ENCODE measurements at regions not wholly inside any gene's neighbourhood (a gene's known extent, or its start where the extent isn't known, plus 50 kb on each side); places are given as distances from the start of the nearest gene placed in this dataset.

DNA sequence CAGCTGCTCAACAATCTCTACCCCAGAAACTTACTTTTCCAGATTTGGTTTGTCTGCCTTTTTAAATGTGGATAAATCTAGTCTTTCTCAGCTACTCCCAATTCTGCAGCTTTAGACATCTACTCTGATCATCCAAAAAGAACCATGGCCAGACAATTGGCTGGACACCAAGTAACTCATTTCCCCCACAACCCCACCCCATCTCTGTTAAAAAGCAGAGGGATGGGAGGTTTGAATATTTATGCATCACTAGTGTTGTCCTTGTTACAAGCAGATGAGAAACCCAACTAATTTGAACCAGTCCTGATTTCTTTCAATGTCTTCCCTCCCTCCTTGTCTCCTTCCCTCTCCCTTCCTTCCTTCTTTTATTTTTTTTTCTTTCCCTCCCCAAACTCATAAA lies 391.9 kb downstream of the GALC start:
- TF ChIP-seq, protein P1, sequence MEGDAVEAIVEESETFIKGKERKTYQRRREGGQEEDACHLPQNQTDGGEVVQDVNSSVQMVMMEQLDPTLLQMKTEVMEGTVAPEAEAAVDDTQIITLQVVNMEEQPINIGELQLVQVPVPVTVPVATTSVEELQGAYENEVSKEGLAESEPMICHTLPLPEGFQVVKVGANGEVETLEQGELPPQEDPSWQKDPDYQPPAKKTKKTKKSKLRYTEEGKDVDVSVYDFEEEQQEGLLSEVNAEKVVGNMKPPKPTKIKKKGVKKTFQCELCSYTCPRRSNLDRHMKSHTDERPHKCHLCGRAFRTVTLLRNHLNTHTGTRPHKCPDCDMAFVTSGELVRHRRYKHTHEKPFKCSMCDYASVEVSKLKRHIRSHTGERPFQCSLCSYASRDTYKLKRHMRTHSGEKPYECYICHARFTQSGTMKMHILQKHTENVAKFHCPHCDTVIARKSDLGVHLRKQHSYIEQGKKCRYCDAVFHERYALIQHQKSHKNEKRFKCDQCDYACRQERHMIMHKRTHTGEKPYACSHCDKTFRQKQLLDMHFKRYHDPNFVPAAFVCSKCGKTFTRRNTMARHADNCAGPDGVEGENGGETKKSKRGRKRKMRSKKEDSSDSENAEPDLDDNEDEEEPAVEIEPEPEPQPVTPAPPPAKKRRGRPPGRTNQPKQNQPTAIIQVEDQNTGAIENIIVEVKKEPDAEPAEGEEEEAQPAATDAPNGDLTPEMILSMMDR (IDR thresholded peaks at IDR 0.05; ENCODE audit: extremely low read depth, missing control alignments) = no peak
- DNase-seq (ENCODE audit: low spot score) = no peak

DNA sequence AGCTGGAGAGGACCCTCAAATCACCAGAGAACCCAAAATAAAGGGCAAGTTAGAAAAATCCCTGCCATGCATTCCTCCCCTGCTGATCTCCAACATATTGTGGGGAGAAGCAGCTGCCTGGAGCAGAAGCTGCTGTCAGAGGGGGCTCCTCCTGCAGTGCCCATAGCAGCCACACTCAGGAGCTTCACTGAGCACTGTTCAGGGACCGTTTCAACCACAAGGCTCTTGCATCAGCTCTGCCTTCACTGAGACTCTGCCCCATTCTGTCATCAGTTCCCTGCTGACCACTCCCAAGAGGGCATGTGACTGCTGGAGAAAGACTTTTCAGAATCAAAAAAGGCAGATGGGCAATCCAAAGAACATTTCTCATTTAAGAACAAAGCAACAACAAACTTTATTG lies 392.7 kb downstream of the GALC start:
- TF ChIP-seq, protein P1 (IDR thresholded peaks at IDR 0.05; ENCODE audit: extremely low read depth, missing control alignments) = no peak
- DNase-seq (ENCODE audit: low spot score) = no peak

DNA sequence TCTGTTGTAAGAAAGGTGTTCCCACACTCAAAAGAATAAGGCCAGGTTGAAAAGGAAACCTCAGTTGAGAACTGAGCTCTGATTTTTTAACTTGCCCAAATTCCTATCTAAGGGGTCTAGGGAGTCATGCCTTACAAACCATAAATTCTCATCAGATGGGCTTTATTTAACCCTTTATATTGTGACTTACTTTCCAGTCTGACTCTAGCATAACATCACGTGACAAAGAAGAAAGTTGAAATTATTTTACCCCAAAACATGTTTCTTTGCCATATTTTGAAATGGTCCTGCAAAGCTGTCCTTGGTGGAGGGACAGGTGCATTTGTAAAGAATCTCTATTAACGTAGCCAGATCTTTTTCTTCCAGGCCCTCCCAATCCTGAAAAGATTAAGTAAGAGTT lies 411.7 kb downstream of the GALC start:
- DNase-seq (ENCODE audit: low spot score) = no peak
- TF ChIP-seq, protein P1 (IDR thresholded peaks at IDR 0.05; ENCODE audit: extremely low read depth, missing control alignments) = no peak

DNA sequence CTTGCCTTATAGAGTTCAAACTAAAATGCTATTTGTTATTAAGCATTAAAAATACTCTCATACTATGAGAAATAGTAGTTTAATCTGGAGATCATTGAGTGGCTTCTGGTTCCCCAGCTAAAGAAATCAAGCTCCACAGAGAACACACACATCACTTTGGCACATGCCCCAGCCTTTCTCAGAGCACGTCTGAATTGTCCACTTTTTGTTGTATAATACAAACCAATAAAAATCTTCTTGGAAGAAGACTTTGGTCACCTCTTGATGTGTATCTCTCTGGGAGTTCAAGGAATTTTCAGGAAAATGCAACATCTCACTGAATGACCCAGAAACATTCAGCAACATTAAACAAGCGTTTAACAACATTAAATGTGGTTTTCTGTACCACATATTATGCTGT lies 413.9 kb downstream of the GALC start:
- TF ChIP-seq, protein P1 (IDR thresholded peaks at IDR 0.05; ENCODE audit: extremely low read depth, missing control alignments) = no peak
- no peak for DNase-seq (ENCODE audit: low spot score)

DNA sequence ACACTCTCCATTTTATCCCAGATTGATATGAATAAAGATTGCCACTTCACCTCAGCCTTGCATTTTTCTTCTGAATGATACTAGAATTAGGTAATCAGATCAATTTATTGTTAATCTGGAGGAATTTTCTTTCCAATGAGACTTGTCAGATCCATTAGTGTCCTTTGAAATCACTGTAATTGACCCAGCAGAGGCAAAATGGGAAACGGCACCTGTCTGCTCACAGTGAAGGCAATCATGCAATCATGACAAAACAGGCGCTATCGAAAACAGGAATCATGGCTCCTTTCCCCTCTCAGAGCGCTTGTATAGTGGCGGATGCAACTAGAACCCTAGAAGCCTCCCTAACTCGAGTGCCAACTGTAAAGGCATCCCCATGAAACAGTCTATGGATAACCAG lies 417.6 kb downstream of the GALC start:
- DNase-seq (ENCODE audit: low spot score) = no peak
- TF ChIP-seq, protein P1 (IDR thresholded peaks at IDR 0.05; ENCODE audit: extremely low read depth, missing control alignments) = no peak

DNA sequence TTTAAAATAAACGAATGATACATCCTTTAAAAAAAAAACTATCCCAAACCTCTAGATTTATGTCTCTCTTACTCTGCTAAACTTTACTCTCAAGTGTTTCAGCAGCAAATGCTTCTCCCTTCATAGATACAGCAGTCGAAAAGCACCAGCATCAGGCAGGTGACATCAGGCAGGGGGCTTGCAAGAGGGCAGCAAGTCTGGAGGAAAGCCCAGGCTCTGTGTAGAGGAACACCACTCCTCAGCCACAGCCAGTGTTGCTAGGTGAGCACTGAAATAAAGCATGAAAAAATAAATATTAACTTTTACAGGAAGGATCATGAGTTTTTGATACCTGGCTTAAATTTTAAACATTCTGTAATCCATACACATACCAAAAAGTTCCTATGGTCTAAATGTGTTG lies 419.4 kb downstream of the GALC start:
- TF ChIP-seq, protein P1 (IDR thresholded peaks at IDR 0.05; ENCODE audit: extremely low read depth, missing control alignments) = no peak
- DNase-seq (ENCODE audit: low spot score) = no peak

DNA sequence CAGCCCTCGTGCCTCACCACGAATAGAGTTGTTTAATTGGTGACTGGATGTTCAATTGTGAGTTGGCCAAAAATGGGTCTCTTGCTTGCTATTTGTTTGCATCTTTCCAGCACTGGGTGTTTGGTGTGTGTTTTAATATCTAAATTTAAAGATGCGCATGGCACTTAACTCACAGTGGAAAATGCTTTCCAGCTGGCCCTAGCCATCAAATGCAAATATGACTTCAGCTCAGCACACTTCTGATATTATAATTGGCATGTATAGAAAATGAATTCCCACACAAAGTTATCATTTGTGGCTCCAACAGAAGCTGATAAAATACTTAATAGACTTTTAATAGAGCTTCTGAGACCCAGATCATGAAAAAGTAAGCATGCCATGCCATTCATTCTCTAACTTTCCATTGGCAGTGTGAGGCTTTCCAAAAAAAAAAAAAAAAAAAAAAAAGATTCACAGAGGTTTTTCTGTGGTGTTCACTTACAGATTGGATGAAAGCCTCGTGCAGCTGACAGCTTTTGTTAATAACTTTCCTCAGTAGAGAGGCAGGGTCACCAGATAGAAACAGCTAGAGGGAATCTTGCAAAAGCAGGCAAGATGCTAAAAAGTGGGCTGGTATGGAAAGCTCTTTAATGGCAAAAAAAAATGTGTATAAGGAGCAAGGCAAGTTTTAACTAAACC lies 425.2 kb downstream of the GALC start:
- TF ChIP-seq, protein P1 (IDR thresholded peaks at IDR 0.05; ENCODE audit: extremely low read depth, missing control alignments) = no peak
- no peak for DNase-seq (ENCODE audit: low spot score)
